Endodermal cell (in vitro differentiated cells): ENCODE measurements at regions not wholly inside any gene's neighbourhood (a gene's known extent, or its start where the extent isn't known, plus 50 kb on each side); places are given as distances from the start of the nearest gene placed in this dataset.
"Not testable (repeated sequence)": the region's sequence is repeated elsewhere in the genome, so short reads cannot be mapped to it uniquely, and the experiment has no call there.

Source experiments
- DNase-seq: peaks from one replicate; pipeline ENCODE4 v3.0.0-alpha.2; 2017
- H3K27ac ChIP-seq: 2 replicates; pipeline ENCODE4 v1.5.1; 2013; ENCODE audit warnings: mild to moderate bottlenecking, low read depth, low read length, moderate library complexity
- H3K27me3 ChIP-seq: 2 replicates; pipeline ENCODE4 v1.6.1; 2013; ENCODE audit warnings: mild to moderate bottlenecking, low read length, moderate library complexity; ENCODE audit not compliant: insufficient read depth, control insufficient read depth, poor library complexity, severe bottlenecking
- H3K36me3 ChIP-seq: 2 replicates; pipeline ENCODE4 v1.7.0; 2013; ENCODE audit warnings: mild to moderate bottlenecking, low read length, moderate library complexity; ENCODE audit not compliant: control insufficient read depth, insufficient read depth
- H3K4me1 ChIP-seq: one replicate; pipeline ENCODE4 v1.7.0; 2013; ENCODE audit warnings: low read length; ENCODE audit not compliant: control insufficient read depth, insufficient read depth
- H3K4me3 ChIP-seq: 2 replicates; pipeline ENCODE4 v1.5.1; 2013; ENCODE audit warnings: mild to moderate bottlenecking, low read length, moderate library complexity
- H3K9ac ChIP-seq: 2 replicates; pipeline ENCODE4 v1.6.1; 2013; ENCODE audit warnings: mild to moderate bottlenecking, low read length, moderate library complexity; ENCODE audit not compliant: poor library complexity, severe bottlenecking; ENCODE audit errors: extremely low read depth
- H3K9me3 ChIP-seq: 2 replicates; pipeline ENCODE4 v1.6.1; 2013; ENCODE audit warnings: mild to moderate bottlenecking, low read length, moderate library complexity; ENCODE audit not compliant: control insufficient read depth
- H3K27ac Mint-ChIP-seq: 2 replicates; pipeline ENCODE4 v1.8.0; 2020; ENCODE audit warnings: mixed read lengths
- H3K27me3 Mint-ChIP-seq: 2 replicates; pipeline ENCODE4 v1.8.0; 2021; ENCODE audit warnings: mild to moderate bottlenecking, mixed read lengths; ENCODE audit not compliant: insufficient read depth
- H3K36me3 Mint-ChIP-seq: 2 replicates; pipeline ENCODE4 v1.8.0; 2020; ENCODE audit warnings: low read depth, mixed read lengths
- H3K4me1 Mint-ChIP-seq: 2 replicates; pipeline ENCODE4 v1.8.0; 2020; ENCODE audit warnings: mixed read lengths
- H3K4me3 Mint-ChIP-seq: 2 replicates; pipeline ENCODE4 v1.8.0; 2020; ENCODE audit warnings: mild to moderate bottlenecking, moderate library complexity, mixed read lengths
- H3K9me3 Mint-ChIP-seq: 2 replicates; pipeline ENCODE4 v1.8.0; 2020; ENCODE audit warnings: mild to moderate bottlenecking, mixed read lengths
- CTCF ChIP-seq: fragments of 200-600 bp; sonication (generic); conservative IDR thresholded peaks from 2 replicates; pipeline ENCODE4 v1.5.0; 2021; ENCODE audit warnings: antibody characterized with exemption, mild to moderate bottlenecking
- WGBS, 2 experiments: methylation state at CpG; one replicate each; pipeline versions ENCODE4 v1.1.5 to v1.1.7; 2013; ENCODE audit warnings: missing lambda C conversion rate in 2 of 2, mixed read lengths in 1 of 2; ENCODE audit not compliant: insufficient coverage in 1 of 2, insufficient read length in 1 of 2; 5-methylcytosine and 5-hydroxymethylcytosine counted together

DNA sequence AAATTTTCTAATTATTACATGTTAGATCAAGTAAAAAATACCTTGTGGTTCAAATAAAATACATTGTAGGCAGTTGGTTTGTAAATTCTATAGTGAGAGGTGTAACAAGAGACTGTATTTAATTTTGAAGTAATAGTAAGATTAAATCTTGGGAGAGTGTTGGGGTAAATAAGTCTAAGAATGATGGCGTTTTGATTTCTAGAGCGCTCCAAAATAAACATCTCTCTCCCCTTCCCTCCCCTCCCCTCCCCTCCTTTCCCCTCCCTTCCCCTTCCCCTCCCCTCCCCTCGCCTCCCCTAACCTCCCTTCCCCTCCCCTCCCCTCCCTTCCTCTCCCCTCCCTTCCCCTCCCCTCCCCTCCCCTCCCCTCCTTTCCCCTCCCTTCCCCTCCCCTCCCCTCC lies 200.6 kb upstream of the EEF2KMT start:
- peaks cover 10% of the 10 kb centered on the region for H3K9me3 ChIP-seq
- H3K4me1 ChIP-seq = no peaks in the 10 kb centered on the region
- no peak overlapping the region for H3K9ac ChIP-seq
- H3K27ac ChIP-seq = no peak overlapping the region
- H3K4me3 ChIP-seq = no peak overlapping the region
- Mint-ChIP-seq H3K27ac (no peak overlapping the region), H3K4me3 (no peak overlapping the region), H3K9me3 (peaks cover 22% of the 10 kb centered on the region), H3K4me1 (no peaks in the 10 kb centered on the region), H3K36me3 (no peaks in the 10 kb centered on the region), H3K27me3 (no peaks in the 10 kb centered on the region)
- WGBS, 2 experiments = no CpG with 5 or more reads among the region's 3 CpGs
- no peaks in the 10 kb centered on the region for H3K36me3 ChIP-seq
- no peaks in the 10 kb centered on the region for H3K27me3 ChIP-seq
- DNase-seq = no peak
- no peak for TF ChIP-seq CTCF

GRCh38 chr16:5296176-5296575 lies 198.6 kb upstream of the EEF2KMT start:
- H3K36me3 Mint-ChIP-seq = no peaks in the 10 kb centered on the region
- DNase-seq = no peak
- H3K4me1 Mint-ChIP-seq = no peaks in the 10 kb centered on the region
- H3K27me3 ChIP-seq = no peaks in the 10 kb centered on the region
- no peak overlapping the region for H3K9ac ChIP-seq
- H3K27ac ChIP-seq = no peak overlapping the region
- H3K27me3 Mint-ChIP-seq = no peaks in the 10 kb centered on the region
- TF ChIP-seq CTCF = no peak
- no peaks in the 10 kb centered on the region for H3K4me1 ChIP-seq
- 71 to 75% methylated on average over 2 of the region's 3 CpGs for WGBS, 2 experiments
- no peak overlapping the region for H3K4me3 Mint-ChIP-seq
- H3K4me3 ChIP-seq = no peak overlapping the region
- no peaks in the 10 kb centered on the region for H3K36me3 ChIP-seq
- H3K27ac Mint-ChIP-seq = no peak overlapping the region
- H3K9me3 ChIP-seq = no peaks in the 10 kb centered on the region
- H3K9me3 Mint-ChIP-seq = peaks cover 6% of the 10 kb centered on the region

DNA sequence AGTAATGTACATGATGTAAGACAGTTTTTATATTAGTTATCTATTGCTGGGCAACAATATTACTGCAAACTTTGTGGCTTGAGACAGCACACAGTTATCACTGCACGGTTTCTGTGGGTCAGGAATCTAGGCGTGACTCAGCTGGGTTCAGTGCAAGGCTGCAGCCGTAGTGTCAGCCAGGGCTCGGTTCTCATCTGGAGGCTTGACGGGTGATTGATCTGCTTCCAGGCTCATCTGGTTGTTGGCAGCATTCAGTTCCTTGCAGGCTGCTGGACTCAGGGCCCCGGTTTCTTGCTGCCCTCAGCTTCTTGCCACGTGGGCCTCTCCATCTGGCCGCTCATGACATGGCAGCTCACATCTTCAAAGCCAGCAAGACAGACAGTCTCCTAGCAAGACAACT lies 197.7 kb upstream of the EEF2KMT start:
- H3K27me3 Mint-ChIP-seq, H3K36me3 ChIP-seq, H3K27me3 ChIP-seq, H3K9me3 Mint-ChIP-seq, H3K36me3 Mint-ChIP-seq, H3K27ac Mint-ChIP-seq, DNase-seq, H3K4me3 ChIP-seq, H3K27ac ChIP-seq, H3K4me1 Mint-ChIP-seq, H3K9me3 ChIP-seq, H3K9ac ChIP-seq, H3K4me3 Mint-ChIP-seq, H3K4me1 ChIP-seq: not testable (repeated sequence)
- 77 to 94% methylated on average over 3 to 8 of the region's 8 CpGs for WGBS, 2 experiments

DNA sequence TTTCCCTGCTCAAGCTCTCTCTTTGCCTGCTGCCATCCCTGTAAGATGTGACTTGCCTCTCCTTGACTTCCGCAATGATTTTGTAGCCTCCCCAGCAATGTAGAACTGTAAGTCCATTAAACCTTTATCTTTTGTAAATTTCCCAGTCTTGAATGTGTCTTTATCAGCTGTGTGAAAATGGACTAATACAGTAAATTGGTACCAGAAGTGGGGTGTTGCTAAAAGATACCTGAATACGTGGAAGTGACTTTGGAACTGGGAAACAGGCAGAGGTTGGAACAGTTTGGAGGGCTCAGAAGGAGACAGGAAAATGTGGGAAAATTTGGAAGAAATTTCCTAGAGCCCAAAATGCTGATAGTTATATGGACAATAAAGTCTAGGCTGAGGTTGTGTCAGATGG lies 184.6 kb upstream of the EEF2KMT start:
- not testable (repeated sequence) for H3K4me1 ChIP-seq, H3K4me3 ChIP-seq, H3K36me3 ChIP-seq, H3K27ac ChIP-seq, H3K36me3 Mint-ChIP-seq, DNase-seq, H3K4me1 Mint-ChIP-seq, H3K27ac Mint-ChIP-seq, H3K27me3 Mint-ChIP-seq, H3K27me3 ChIP-seq, H3K4me3 Mint-ChIP-seq, H3K9ac ChIP-seq
- H3K9me3 Mint-ChIP-seq = peaks cover 39% of the 10 kb centered on the region
- 98 to 100% methylated on average over 1 to 2 of the region's 2 CpGs for WGBS, 2 experiments
- peaks cover 13% of the 10 kb centered on the region for H3K9me3 ChIP-seq
